ENCODE measurements at regions not wholly inside any gene's neighbourhood (a gene's known extent, or its start where the extent isn't known, plus 50 kb on each side); places are given as distances from the start of the nearest gene placed in this dataset.

DNA sequence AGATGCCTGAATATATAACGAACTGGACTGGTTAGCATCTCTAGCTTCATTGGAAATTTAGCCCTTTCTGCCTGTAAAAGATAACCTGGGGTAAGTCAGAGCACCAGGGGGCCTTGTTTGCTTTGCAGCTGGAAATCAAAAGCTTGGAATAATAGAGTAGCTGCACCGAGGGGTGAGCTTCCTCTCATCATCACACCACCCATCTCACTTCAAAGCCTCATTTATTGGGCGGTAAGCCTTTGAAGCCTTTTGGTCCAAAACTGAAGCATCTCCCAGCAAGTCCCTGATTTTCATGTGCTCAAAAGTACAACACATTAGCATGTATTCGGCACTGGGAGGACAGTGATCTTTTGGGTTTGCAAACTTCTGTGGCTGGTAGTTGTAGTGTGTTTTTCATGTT is 405.1 kb downstream of the FOXO1 start:
- DNase-seq, result no peak

DNA sequence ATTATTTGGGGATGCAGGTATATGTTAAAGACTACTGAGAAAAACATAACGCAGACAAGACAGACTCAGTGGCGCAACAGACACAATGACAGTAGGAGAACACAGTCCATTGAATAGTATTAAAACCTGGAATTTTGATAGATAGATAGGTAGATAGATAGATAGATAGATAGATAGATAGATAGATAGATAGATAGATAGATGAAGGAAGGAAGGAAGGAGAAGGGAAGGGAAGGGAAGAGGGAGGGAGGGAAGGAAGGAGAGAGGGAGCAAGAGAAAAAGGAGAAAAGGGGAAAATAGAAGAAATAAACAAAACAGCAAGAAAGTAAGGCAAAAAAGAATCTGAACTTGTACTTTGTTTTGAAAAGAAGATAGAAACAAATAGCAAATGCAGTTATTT is 404.5 kb downstream of the FOXO1 start:
- no peak for DNase-seq

DNA sequence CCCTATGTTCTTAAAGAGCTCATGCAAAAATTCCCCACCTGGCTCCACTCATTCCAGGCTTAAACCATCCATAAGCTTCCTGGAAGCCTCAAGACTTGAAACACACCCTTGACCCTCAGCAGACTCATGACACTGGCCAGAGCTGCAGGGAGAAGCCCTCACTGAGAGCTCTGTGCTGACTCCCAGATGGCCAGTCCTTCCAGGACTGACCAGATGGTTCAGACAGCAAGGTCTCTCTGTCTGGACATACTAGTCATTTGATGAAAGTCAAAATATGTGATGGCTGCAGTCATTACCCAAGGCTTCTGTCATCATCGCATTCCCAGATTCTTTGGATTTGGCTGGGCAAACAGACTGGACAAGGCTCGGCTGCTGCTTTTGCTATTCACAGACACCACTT is 397.4 kb downstream of the FOXO1 start:
- no peak for DNase-seq

GRCh38 chr13:40270726-40271125 is 395.7 kb downstream of the FOXO1 start:
- no peak for DNase-seq

- DNase-seq, result no peak
Observed at GRCh38 chr13:40271271-40271885, 395.1 kb downstream of the FOXO1 start.

GRCh38 chr13:40271931-40272775 is 394.3 kb downstream of the FOXO1 start:
- peak; percentile 73 for DNase-seq

GRCh38 chr13:40272776-40273139 is 393.7 kb downstream of the FOXO1 start:
- no peak for DNase-seq

GRCh38 chr13:40273253-40274025 is 393.0 kb downstream of the FOXO1 start:
- no peak for DNase-seq

DNA sequence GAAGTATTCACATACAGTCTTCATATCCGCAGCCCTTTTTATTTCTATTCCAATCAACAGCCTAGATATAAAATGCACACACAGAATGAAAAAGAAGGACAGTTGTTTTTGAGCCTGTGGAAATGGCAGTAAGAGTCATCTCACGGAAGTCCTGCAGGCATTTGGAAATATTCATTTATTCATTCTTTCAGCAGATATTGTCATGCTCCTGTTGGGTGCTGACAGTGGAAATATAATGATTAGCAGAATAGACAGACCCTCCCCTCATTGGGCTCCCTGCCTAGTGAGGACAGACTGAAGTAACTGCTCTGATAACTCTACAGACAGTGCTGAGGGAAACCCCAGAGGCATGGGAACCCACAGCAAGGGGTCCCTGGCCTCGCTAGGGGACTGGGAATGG is 392.3 kb downstream of the FOXO1 start:
- DNase-seq, result no peak

DNA sequence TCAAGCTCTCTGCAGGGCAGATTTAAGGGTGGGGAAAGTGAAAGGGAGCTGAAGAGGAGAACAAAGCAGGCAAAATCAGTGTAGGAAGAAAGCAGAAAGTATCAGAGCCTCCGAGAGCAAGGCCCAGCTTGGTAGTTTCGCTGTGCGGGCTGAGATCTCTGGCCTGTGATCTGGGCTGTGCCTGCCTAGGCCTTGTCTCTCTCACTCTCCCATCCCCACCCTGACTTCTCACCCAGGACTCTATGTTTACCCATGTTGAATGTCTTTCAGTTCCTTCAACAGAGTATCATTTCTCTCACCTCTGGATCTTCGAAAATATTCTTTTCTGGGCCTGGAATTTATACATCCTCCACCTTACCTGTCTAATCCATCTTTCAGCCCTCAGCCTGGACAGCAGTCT is 391.3 kb downstream of the FOXO1 start:
- DNase-seq, result no peak

DNA sequence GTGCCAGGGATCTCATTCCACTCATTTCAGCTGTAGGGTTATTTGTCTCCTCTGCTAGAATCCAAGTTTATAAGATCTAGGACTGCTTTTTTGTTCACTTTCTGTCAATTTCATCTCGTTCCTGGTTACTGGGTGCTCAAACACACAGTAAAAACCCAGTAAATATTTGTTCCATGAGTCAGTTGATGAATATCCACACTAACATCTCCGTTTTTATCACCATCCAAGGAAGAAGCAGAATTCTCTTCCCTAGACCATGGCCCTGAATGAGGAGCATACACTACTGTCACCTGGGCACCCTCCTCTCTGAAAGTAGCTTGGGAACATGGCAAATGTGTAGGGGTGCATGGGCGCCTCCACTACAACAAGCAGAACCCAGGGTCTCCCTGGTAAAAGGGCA is 390.8 kb downstream of the FOXO1 start:
- no peak for DNase-seq

DNA sequence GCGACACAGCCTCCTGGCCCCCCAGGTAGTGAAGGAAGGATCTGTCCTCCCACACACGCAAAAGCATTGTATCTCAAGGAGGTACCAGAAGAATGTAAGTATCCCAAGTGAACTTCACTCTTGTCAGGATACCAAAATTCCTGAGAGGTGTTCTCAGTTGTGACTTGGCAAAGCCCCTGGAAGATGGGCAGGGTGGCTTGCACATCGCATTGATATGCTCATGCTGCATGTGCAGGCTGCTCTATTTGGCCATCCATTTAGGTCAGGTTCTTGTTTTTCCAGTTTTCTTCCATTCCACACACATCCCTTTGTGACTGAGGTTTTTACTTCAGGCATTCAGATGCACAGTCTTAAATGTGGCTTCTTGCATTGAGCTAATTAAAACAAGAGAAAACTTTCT is 382.8 kb downstream of the FOXO1 start:
- no peak for DNase-seq

DNA sequence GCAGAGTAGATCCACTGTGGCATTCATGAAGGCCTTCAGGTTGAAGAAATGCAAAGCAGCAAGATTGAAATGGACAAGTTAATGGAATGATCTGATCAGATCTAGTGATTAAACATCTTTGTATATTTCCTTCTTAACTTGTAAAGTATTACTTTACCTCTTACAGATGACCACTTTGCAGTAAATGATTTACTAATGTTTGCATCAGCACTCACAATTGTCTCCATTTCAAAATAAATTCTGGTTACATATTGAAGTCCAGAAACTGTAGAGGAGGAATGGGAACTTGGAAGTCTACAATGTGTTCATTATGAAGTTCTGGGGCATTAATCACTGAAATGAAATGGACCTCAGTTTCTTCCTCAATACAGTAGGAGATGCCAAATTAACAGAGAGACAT is 380.8 kb downstream of the FOXO1 start:
- DNase-seq, result no peak

DNA sequence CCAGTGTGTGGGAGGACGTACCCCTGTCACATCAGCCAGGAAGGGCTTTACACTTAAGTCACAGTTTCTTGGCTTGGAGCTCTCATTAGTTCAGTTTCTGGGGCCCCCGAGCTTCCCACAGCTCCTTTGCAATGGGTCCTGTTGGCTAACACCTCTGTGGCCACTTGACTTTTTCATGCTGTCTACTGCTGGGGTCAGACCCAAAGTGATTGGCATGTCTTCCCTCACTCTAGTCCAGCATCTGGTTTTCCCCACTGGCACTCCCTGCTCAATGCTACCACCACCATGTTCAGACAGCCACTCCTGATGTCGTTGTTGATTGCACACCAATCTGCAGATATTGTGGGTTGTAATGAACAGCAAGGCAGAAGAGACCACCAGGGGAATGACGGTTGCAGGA is 379.0 kb downstream of the FOXO1 start:
- no peak for DNase-seq

DNA sequence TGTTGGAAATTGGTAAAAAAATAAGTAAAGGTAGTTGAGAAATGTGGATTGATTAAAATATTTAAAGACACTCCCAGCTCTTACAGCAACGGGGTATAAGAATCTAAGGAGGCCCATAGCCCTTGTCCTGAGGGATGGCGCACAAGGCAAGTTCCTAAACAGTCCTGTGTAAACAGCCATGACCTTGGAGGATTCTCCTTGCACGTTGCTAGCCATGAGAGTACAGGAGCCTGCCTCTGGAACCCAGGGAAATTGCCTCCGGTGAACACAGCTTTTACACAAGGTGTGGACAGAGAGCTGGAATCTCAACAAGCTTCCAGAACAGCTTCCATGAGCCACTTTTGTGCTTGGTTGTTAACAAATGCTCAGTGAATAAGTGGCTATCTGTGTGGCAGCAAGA is 378.2 kb downstream of the FOXO1 start:
- no peak for DNase-seq

GRCh38 chr13:40290758-40291157 is 375.7 kb downstream of the FOXO1 start:
- no peak for DNase-seq

DNA sequence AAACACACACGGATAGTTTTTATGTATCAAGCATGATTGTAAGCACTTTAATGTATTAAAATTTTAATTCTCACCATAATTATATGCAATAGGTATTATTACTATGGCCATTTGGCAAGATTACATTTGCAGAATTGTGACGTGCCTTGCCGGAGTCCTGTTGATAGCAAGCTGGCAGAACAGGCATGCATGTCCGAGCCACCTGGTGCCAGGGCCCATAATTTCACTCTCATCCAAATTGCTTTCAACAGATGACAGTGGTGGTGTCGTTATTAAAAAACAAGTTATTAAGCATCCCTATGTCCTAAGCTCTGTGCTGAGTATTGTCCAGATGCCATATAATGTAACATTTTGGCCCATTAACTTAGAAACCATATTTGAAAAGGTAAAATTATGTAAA is 374.3 kb downstream of the FOXO1 start:
- DNase-seq, result no peak

- no peak for DNase-seq
Observed at GRCh38 chr13:40292536-40292935, 373.9 kb downstream of the FOXO1 start.

DNA sequence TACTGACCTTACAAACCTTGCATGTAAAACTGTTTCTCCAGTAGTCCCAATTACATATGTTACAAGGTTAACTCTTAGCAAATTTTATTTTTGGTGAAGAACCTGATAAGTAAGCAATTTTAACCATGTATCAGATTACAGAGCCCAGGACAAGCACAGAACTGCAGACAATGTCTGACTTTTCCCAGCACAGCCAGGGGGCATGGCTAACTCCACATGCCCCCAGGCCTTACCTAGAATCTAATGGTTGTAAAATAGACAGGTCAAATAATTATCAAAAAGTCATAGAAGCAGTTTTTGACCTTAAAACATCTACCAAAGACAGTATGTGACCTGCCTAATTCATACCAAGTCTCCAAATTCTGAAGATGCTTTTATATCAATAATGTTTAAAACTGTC is 364.1 kb downstream of the FOXO1 start:
- DNase-seq, result no peak

DNA sequence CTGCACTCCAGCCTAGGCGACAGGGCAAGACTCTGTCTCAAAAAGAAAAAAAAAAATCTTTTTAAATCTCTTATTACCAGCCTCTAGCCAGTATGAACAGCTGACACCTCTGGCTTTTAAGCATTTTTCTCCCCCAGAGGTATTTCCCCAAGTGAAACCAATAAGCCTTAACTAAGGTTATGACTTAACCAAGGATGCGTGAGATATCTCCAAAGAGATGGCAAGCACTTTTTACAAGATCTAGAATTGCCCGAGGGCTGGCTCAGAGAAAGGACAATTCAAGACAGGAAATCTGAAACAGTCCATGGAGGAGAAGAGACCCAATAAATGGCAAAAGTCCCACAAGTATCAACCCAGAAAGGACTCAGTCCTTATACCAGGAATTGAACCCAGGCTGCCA is 362.1 kb downstream of the FOXO1 start:
- DNase-seq, result no peak

DNA sequence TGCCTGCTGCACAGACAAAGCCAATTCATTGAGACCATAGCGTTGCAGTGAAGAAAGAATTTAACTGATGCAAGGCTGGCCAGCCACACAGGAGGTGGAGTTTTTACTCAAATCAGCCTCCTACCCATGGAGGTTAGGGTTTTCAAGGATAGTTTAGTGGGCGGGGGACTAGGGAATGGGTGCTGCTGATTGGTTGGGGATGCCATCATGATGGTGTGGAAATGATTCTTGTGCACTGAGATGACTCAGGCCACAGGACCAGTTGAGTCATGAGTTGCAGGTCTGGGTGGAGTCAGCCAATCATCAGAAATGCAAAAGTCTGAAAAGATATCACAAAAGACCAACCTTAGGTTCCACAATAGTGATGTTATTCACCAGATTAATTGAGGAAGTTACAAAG is 359.6 kb downstream of the FOXO1 start:
- no peak for DNase-seq

- no peak for DNase-seq
Observed at GRCh38 chr13:40309881-40310280, 356.6 kb downstream of the FOXO1 start.

DNA sequence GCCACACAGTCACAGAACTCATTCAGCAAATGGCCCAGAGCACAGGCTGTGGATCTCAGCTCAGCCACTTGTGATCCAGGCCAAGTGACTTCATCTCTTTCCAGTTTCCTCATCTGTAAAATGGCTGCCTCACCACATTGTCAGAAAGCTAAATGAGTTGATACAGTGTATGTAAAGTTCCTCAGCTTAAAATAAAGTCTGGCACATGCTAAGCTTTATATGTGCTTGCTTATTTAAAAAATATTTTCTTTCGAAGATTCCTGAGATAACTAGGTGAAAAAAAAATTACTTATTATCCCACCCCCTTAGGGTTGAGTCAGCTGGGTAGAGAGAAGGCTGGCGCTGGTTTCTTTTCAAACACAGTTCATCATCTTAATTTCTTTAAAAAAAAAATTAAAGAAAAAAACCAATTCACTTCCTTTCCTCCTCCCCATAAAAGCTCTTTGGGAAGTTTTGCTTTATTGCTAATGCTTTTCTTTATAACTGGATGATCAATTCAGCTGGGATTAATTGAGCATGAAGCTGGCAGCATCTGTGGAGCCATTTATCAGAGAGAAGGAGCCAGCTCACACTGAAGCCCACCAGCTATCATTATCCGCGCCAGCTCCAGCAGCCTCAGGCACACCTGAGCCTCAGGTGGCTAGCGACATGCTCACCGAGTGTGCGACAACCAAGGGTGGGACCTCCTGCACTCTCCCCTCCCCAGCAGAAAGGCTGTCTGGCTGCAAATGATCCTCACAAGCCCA is 354.9 kb downstream of the FOXO1 start:
- no peak for DNase-seq
